GM13976 (cell line): ENCODE measurements at regions not wholly inside any gene's neighbourhood (a gene's known extent, or its start where the extent isn't known, plus 50 kb on each side); places are given as distances from the start of the nearest gene placed in this dataset.

ENCODE experiments used
- DNase-seq: peaks from one replicate; pipeline ENCODE4 v3.0.0; 2012; ENCODE audit warnings: low spot score
- CTCF ChIP-seq: IDR thresholded peaks from 2 replicates; pipeline ENCODE4 v1.5.1; 2012; ENCODE audit warnings: borderline replicate concordance, mild to moderate bottlenecking; ENCODE audit not compliant: insufficient read depth; ENCODE audit errors: extremely low read depth, missing control alignments, control extremely low read depth
- in situ Hi-C: fragments of 300-500 bp; cut with MboI; formaldehyde crosslinking; loops from one replicate; pipeline ENCODE4 v1.12.0; 2022; ENCODE audit warnings: low sequenced_read_pairs, mixed read lengths, inconsistent platforms; ENCODE audit not compliant: unreplicated experiment

DNA sequence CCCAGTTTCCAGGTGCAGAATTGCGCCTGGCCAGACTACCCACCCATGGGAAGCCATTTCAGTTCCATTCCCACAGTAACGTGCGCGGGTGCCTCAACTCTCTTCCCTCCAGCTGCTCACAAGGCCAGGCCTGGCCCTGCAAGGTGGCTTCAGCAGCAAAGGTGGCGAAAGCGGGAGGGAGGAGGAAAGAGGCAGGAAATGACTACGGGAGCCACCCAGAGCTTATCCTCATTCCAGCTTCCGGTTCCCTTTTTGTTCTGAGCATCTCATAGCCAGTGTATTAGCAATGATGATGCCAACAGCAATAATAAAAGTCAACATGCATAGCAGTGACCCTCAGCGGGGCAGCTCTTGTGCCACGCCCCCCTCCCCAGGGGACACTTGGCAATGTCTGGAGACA lies 101.5 kb upstream of the BOD1 start:
- no peak for TF ChIP-seq CTCF
- in situ Hi-C loops = no loop called here
- no peak for DNase-seq

DNA sequence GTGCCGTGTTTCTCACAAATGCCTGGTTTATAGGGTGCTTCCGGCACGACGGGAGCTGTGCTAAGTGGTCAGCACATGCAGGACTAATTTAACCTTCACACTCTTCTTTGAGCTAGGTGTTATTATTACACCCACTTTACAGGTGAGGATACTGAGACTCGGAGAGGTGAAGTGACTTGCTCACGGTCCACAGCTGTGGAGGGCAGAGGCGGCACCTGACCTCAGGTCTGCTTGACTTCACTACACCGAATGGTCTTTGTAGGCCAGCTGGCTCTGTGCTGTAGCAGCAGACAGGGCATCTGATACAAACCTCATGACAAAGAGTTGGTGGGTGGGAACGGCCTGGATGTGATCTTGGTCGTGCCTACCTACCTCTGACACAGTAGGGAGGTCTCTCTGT lies 102.0 kb upstream of the BOD1 start:
- in situ Hi-C loops = no loop called here
- no peak for TF ChIP-seq CTCF
- DNase-seq = no peak

DNA sequence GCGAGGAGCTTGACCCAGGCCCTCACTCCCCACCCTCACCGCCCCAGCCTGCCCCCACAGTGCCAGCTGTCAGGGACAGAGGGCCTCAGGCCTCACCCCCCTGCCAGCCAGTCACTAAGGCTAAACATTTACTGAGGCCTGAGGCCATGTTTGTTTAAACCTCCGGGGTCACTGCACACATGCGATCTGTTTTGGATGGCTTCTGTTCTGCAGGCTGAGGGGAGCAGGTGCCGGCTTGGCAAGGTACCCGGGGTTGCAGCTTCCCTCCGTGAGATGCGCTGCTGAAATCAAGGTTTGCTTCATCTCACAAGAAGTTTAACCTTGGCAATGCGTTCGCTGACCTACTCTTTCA lies 103.3 kb upstream of the BOD1 start:
- DNase-seq = no peak
- in situ Hi-C loops = no loop called here
- no peak for TF ChIP-seq CTCF

- DNase-seq = no peak
- TF ChIP-seq CTCF = no peak
- in situ Hi-C loops = no loop called here
These were observed 104.0 kb upstream of the BOD1 start for GRCh38 chr5:173720286-173720952.

GRCh38 chr5:173720953-173721600 lies 104.6 kb upstream of the BOD1 start:
- DNase-seq = no peak
- in situ Hi-C loops = no loop called here
- no peak for TF ChIP-seq CTCF

DNA sequence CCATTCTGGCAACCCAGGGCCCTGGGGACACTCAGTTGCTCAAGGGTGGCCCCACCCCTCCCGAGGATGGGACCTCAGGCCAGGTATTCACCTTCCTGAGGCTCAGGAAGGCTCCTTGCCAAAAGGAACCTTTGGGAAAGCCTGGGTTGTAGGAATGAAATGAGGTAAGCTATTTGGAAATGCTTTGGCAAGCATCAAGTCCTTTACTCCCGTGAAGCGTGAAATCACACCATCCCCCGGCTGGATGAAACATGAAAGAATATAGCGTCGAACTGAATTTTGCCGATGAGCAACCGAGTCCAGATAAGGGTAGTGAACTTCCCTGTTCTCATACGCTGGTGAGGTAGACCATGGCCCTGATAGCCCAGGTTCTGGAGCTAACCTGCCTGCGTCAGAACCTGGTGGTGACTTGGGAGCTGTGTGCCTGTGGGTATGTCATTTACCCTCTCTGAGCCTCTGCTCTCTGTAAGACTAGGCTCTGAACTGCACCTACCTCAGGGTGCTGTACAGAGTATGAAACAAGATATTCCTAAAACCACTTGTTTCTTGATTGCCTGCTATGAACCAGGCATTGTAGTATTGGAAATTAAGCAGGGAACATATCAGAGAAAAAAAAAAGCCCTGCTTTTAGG lies 105.3 kb upstream of the BOD1 start:
- in situ Hi-C loops = no loop called here
- no peak for TF ChIP-seq CTCF
- no peak for DNase-seq
